ENCODE measurements at regions not wholly inside any gene's neighbourhood (a gene's known extent, or its start where the extent isn't known, plus 50 kb on each side); places are given as distances from the start of the nearest gene placed in this dataset.

GRCh38 chr12:67096533-67097318, 172.4 kb upstream of the CAND1 start (continued):
- TF ChIP-seq KLF1 (tag by site-specific recombination; IDR thresholded peaks at IDR 0.05) (no peak), ZNF555 (tag by site-specific recombination; conservative IDR thresholded peaks at IDR 0.05) (no peak), ZNF140 (tag by site-specific recombination; IDR thresholded peaks at IDR 0.05) (no peak), ZNF341 (tag by site-specific recombination; IDR thresholded peaks at IDR 0.05; ENCODE audit: low read depth) (no peak), ZNF2 (tag by site-specific recombination; IDR thresholded peaks at IDR 0.05) (no peak), PRDM6 (tag by site-specific recombination; IDR thresholded peaks at IDR 0.05) (peak; percentile 82), ZNF211 (tag by site-specific recombination; IDR thresholded peaks at IDR 0.05; ENCODE audit: low read depth) (no peak), ZNF639 (tag by site-specific recombination; IDR thresholded peaks at IDR 0.05) (peak; percentile 71; the same call in 1 of the 2 replicates), ZNF830 (tag by site-specific recombination; IDR thresholded peaks at IDR 0.05; ENCODE audit: low read depth) (no peak), ZNF133 (tag by site-specific recombination; IDR thresholded peaks at IDR 0.05) (no peak), ZBTB6 (tag by site-specific recombination; IDR thresholded peaks at IDR 0.05) (no peak), ZBTB49 (tag by site-specific recombination; IDR thresholded peaks at IDR 0.05; ENCODE audit: low read depth) (no peak), ZNF777 (tag by site-specific recombination; IDR thresholded peaks at IDR 0.05; ENCODE audit: borderline replicate concordance) (no peak), ZNF510 (tag by site-specific recombination; IDR thresholded peaks at IDR 0.05; ENCODE audit: insufficient replicate concordance) (no peak), ZNF121 (tag by site-specific recombination; IDR thresholded peaks at IDR 0.05) (no peak), ZNF16 (tag by site-specific recombination; IDR thresholded peaks at IDR 0.05; ENCODE audit: low read depth) (no peak), AEBP2 (tag by site-specific recombination; IDR thresholded peaks at IDR 0.05; ENCODE audit: borderline replicate concordance) (no peak), ZNF558 (tag by site-specific recombination; IDR thresholded peaks at IDR 0.05) (peak; percentile 58; the same call in 1 of the 2 replicates), KLF7 (tag by site-specific recombination; IDR thresholded peaks at IDR 0.05; ENCODE audit: borderline replicate concordance) (no peak), ATF2 (tag by site-specific recombination; IDR thresholded peaks at IDR 0.05; ENCODE audit: low read depth) (no peak), ELK4 (IDR thresholded peaks at IDR 0.05; ENCODE audit: borderline replicate concordance, low read depth, low read length) (no peak), ZNF521 (tag by site-specific recombination; IDR thresholded peaks at IDR 0.05) (no peak), REST (tag by site-specific recombination; IDR thresholded peaks at IDR 0.05) (no peak), IKZF3 (tag by site-specific recombination; IDR thresholded peaks at IDR 0.05) (peak; percentile 70)
